Panc1 (cell line): ENCODE measurements at regions not wholly inside any gene's neighbourhood (a gene's known extent, or its start where the extent isn't known, plus 50 kb on each side); places are given as distances from the start of the nearest gene placed in this dataset.

ENCODE experiments used
- ATAC-seq: fragments of 200-7000 bp; cut with Tn5 transposase; 2 replicates; pipeline ENCODE4 v1.9.1; 2020; ENCODE audit warnings: mild to moderate bottlenecking, moderate library complexity
- BruUV-seq: library from RNA; stranded (reverse); fragments of 400-500 nt; replicated peaks from 2 replicates; lab custom pipeline; 2021; lab: Mats Ljungman, UMichigan
- CTCF ChIA-PET: fragments of 300-600 bp; sonication (Branson Sonifier 250); formaldehyde crosslinking; loops from one replicate; lab custom pipeline; 2022; ENCODE audit warnings: antibody characterized with exemption; lab: Charles Lee
- POLR2A ChIA-PET: fragments of 300-600 bp; sonication (Branson Sonifier 250); formaldehyde crosslinking; loops from one replicate; lab custom pipeline; 2022; ENCODE audit warnings: antibody characterized with exemption; lab: Charles Lee
- DNase-seq: peaks from one replicate; pipeline ENCODE4 v3.0.0-alpha.2; 2010; ENCODE audit warnings: low read depth, low spot score
- H3K27ac ChIP-seq: 2 replicates; pipeline ENCODE4 v1.5.1; 2011; ENCODE audit warnings: mild to moderate bottlenecking, low read length, inconsistent platforms
- H3K27me3 ChIP-seq: fragments of 200-500 bp; sonication (Bioruptor generic); 2 replicates; pipeline ENCODE4 v1.6.0; 2014; ENCODE audit warnings: low read length, inconsistent platforms; ENCODE audit not compliant: control insufficient read depth, insufficient read depth
- H3K36me3 ChIP-seq: fragments of 200-500 bp; sonication (Bioruptor generic); 2 replicates; pipeline ENCODE4 v1.5.1; 2014; ENCODE audit warnings: inconsistent platforms, mild to moderate bottlenecking, low read length, moderate library complexity; ENCODE audit not compliant: control insufficient read depth, insufficient read depth
- H3K4me1 ChIP-seq: 2 replicates; pipeline ENCODE4 v1.5.1; 2011; ENCODE audit warnings: inconsistent platforms, mild to moderate bottlenecking, low read length, moderate library complexity; ENCODE audit not compliant: control insufficient read depth, insufficient read depth
- H3K4me3 ChIP-seq, 2 experiments: 2 replicates each; pipeline ENCODE4 v1.5.1; 2011 to 2012; ENCODE audit warnings: low read depth in 2 of 2, low read length in 2 of 2, mild to moderate bottlenecking in 2 of 2, inconsistent platforms in 1 of 2, moderate library complexity in 1 of 2
- H3K9me3 ChIP-seq: fragments of 200-500 bp; sonication (Bioruptor generic); 2 replicates; pipeline ENCODE4 v1.5.1; 2014; ENCODE audit warnings: low read depth, mild to moderate bottlenecking, inconsistent platforms, low read length, moderate library complexity; ENCODE audit not compliant: control insufficient read depth, insufficient read depth
- CTCF ChIP-seq: fragments of 450-650 bp; IDR thresholded peaks from 2 replicates; pipeline ENCODE4 v1.5.1; 2017; ENCODE audit warnings: mild to moderate bottlenecking
- POLR2AphosphoS5 ChIP-seq: IDR thresholded peaks from 2 replicates; pipeline ENCODE4 v1.6.1; 2012; ENCODE audit warnings: mild to moderate bottlenecking, low read depth, low read length, moderate library complexity
- REST ChIP-seq, 2 experiments: IDR thresholded peaks; 2 replicates each; pipeline ENCODE4 v1.6.1; 2011 to 2012; ENCODE audit warnings: low read depth in 2 of 2, control low read depth in 1 of 2, low read length in 1 of 2, mild to moderate bottlenecking in 1 of 2, moderate library complexity in 1 of 2; ENCODE audit not compliant: insufficient read depth in 1 of 2
- SIN3A ChIP-seq: IDR thresholded peaks from 2 replicates; pipeline ENCODE4 v1.6.1; 2012; ENCODE audit warnings: low read depth, mild to moderate bottlenecking, low read length, moderate library complexity, borderline replicate concordance; ENCODE audit not compliant: insufficient read depth
- TCF7L2 ChIP-seq: IDR thresholded peaks from 2 replicates; pipeline ENCODE4 v1.6.1; 2011; ENCODE audit warnings: mild to moderate bottlenecking, low read depth, low read length, inconsistent platforms
- in situ Hi-C: cut with HindIII; loops from 2 replicates; pipeline ENCODE4 v1.10.0; 2016; ENCODE audit warnings: low sequenced_read_pairs, low pct_unique_long_range_greater_than_20kb
- intact Hi-C: fragments of 100-400 bp; cut with micrococcal nuclease; formaldehyde crosslinking; loops from one replicate; pipeline ENCODE4 v1.10.0; 2022; ENCODE audit not compliant: unreplicated experiment

DNA sequence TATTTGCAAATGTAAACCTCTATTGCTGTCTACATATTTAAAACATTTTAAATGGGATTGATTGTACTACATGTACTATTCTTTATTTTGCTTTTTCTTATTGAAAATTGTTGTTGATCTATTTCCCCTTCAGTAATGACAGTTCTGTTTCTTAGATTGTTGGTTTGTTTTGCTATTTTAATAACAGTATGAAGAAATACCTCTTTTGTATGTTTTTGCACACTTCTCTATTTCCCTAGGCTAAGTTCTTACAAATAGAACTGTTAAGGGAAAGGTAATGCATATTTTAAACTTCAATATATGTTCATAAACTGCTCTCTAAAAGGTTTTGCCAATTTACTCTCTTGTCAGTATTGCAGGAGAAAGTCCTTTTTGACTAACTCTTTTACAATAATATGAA, 195.0 kb upstream of the PRPS1L1 start:
- Histone ChIP-seq H3K27me3 (peaks cover 3% of the 10 kb centered on the region; the same call in 1 of the 2 replicates), H3K4me3 (no peak overlapping the region), H3K4me1 (no peaks in the 10 kb centered on the region; the same call in 1 of the 2 replicates), H3K27ac (no peak overlapping the region), H3K9me3 (no peaks in the 10 kb centered on the region), H3K36me3 (no peaks in the 10 kb centered on the region)
- ChIA-PET CTCF (no interaction called here), POLR2A (interaction anchor here (0.7 kb wide), 1 partner anchor 197 kb away, joined by 7 read pairs; no protein-coding TSS in a partner anchor)
- ATAC-seq (no peak), DNase-seq (no peak)
- in situ Hi-C loops, result no loop called here
- no TSS peak for BruUV-seq
- TF ChIP-seq REST (IDR thresholded peaks at IDR 0.05; ENCODE audit: insufficient read depth in 1 of 2, low read depth in 2 of 2, low read length in 1 of 2), result no peak
- TF ChIP-seq TCF7L2, result no peak
- TF ChIP-seq SIN3A, result no peak
- no peak for TF ChIP-seq POLR2AphosphoS5
- no peak for TF ChIP-seq CTCF
- intact Hi-C loops, result no loop called here

GRCh38 chr7:18224138-18224537, 196.5 kb upstream of the PRPS1L1 start:
- Histone ChIP-seq H3K9me3 (no peaks in the 10 kb centered on the region), H3K4me1 (no peaks in the 10 kb centered on the region; the same call in none of the 2 replicates), H3K36me3 (no peaks in the 10 kb centered on the region), H3K4me3 (no peak overlapping the region), H3K27me3 (peaks cover 3% of the 10 kb centered on the region; the same call in 1 of the 2 replicates), H3K27ac (no peak overlapping the region)
- BruUV-seq, result no TSS peak
- DNase-seq (no peak), ATAC-seq (no peak)
- in situ Hi-C loops (no loop called here), intact Hi-C loops (no loop called here)
- no peak for TF ChIP-seq CTCF
- TF ChIP-seq POLR2AphosphoS5, result no peak
- TF ChIP-seq TCF7L2, result no peak
- TF ChIP-seq REST (IDR thresholded peaks at IDR 0.05; ENCODE audit: insufficient read depth in 1 of 2, low read depth in 2 of 2, low read length in 1 of 2), result no peak
- no peak for TF ChIP-seq SIN3A
- POLR2A ChIA-PET, result no interaction called here
- CTCF ChIA-PET, result no interaction called here
